ENCODE measurements at regions not wholly inside any gene's neighbourhood (a gene's known extent, or its start where the extent isn't known, plus 50 kb on each side); places are given as distances from the start of the nearest gene placed in this dataset.

- TF ChIP-seq CTCF (IDR thresholded peaks at IDR 0.05) (no peak), POLR2A (IDR thresholded peaks at IDR 0.05) (no peak)
Measured at GRCh38 chr6:22367346-22367745, 70.5 kb upstream of the PRL start.

Measured in testis (tissue), 2 donors.